HG03520 (cell line): ENCODE measurements at regions not wholly inside any gene's neighbourhood (a gene's known extent, or its start where the extent isn't known, plus 50 kb on each side); places are given as distances from the start of the nearest gene placed in this dataset.

Source experiments
- ATAC-seq: cut with Tn5 transposase; IDR thresholded peaks from one replicate; pipeline ENCODE4 v1.9.1; 2021; ENCODE audit warnings: mild to moderate bottlenecking, moderate library complexity; ENCODE audit not compliant: unreplicated experiment

GRCh38 chr1:37404711-37405110, 69.7 kb upstream of the ZC3H12A start:
- ATAC-seq = no peak

GRCh38 chr1:37410105-37410504, 64.3 kb upstream of the ZC3H12A start:
- no peak for ATAC-seq

- ATAC-seq = no peak
These were observed 63.6 kb upstream of the ZC3H12A start for GRCh38 chr1:37410815-37411214.

GRCh38 chr1:37415611-37416244, 58.7 kb upstream of the ZC3H12A start:
- ATAC-seq = no peak

DNA sequence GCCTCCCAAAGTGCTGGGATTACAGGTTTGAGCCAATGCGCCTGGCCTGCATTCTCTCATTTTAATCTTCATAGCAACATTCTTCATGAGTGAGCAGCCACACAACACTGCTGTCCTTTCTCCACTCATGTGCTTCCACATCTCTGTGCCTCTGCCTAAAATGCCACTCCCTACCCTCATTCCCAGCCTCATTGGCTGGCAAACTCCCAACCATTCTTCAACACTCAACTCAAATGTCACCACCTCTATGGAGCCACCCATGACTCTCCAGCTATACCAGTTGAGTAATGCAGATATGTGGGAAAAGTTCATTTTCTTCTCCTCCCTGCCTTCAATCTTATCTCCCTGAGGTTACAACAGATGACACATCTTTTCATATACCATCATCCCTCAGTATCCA, 53.9 kb upstream of the ZC3H12A start:
- no peak for ATAC-seq

DNA sequence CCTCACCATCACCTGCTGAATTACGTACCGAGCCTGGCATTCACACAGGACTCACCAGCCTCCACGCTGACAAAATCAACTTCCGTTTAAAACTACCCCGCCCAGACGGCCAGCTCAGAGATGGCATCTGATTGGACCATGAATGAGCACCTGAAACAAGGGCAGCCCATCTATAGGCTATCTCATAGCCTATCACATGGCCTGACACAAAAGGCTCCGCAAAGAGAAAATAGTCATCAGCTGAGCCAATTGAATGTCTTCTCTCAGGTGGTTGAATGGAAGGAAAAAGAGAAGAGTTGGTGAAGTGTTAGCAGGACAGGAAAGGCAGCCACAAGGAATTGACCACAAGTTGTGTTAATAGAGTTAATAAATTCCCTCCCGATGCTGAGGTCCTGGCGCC, 50.6 kb upstream of the ZC3H12A start:
- no peak for ATAC-seq

- ATAC-seq = no peak
These were observed 49.9 kb upstream of the ZC3H12A start for GRCh38 chr1:37424523-37424922.
